Putamen (tissue), 1 donor: ENCODE measurements at regions not wholly inside any gene's neighbourhood (a gene's known extent, or its start where the extent isn't known, plus 50 kb on each side); places are given as distances from the start of the nearest gene placed in this dataset.
"Not testable (repeated sequence)": the region's sequence is repeated elsewhere in the genome, so short reads cannot be mapped to it uniquely, and the experiment has no call there.

ENCODE experiments used
- DNase-seq: peaks from one replicate; pipeline ENCODE4 v3.0.0-alpha.2; 2016; ENCODE audit warnings: low spot score

GRCh38 chr3:10665592-10665991 lies 150.4 kb upstream of the SLC6A11 start:
- DNase-seq, result no peak

GRCh38 chr3:10666621-10667020 lies 149.4 kb upstream of the SLC6A11 start:
- peak; percentile 66 for DNase-seq

GRCh38 chr3:10667269-10667668 lies 148.8 kb upstream of the SLC6A11 start:
- no peak for DNase-seq

GRCh38 chr3:10667901-10668476 lies 148.0 kb upstream of the SLC6A11 start:
- no peak for DNase-seq

GRCh38 chr3:10669490-10670048 lies 146.5 kb upstream of the SLC6A11 start:
- no peak for DNase-seq

- DNase-seq, result no peak
These were observed 143.6 kb upstream of the SLC6A11 start for GRCh38 chr3:10672422-10672821.

- no peak for DNase-seq
These were observed 141.4 kb upstream of the SLC6A11 start for GRCh38 chr3:10674578-10674977.

GRCh38 chr3:10676905-10677304 lies 139.1 kb upstream of the SLC6A11 start:
- DNase-seq, result no peak

- DNase-seq, result no peak
These were observed 137.1 kb upstream of the SLC6A11 start for GRCh38 chr3:10678796-10679376.

GRCh38 chr3:10680796-10681195 lies 135.2 kb upstream of the SLC6A11 start:
- no peak for DNase-seq

GRCh38 chr3:10682692-10683091 lies 133.3 kb upstream of the SLC6A11 start:
- no peak for DNase-seq

GRCh38 chr3:10683106-10683505 lies 132.9 kb upstream of the SLC6A11 start:
- no peak for DNase-seq

- DNase-seq, result no peak
These were observed 127.9 kb upstream of the SLC6A11 start for GRCh38 chr3:10688126-10688525.

- DNase-seq, result no peak
These were observed 127.4 kb upstream of the SLC6A11 start for GRCh38 chr3:10688548-10689172.

GRCh38 chr3:10692039-10692622 lies 123.9 kb upstream of the SLC6A11 start:
- no peak for DNase-seq

GRCh38 chr3:10693457-10693856 lies 122.6 kb upstream of the SLC6A11 start:
- no peak for DNase-seq

GRCh38 chr3:10694179-10694578 lies 121.8 kb upstream of the SLC6A11 start:
- DNase-seq, result no peak

- DNase-seq, result not testable (repeated sequence)
These were observed 120.8 kb upstream of the SLC6A11 start for GRCh38 chr3:10695186-10695585.

- peak; percentile 87 for DNase-seq
These were observed 120.3 kb upstream of the SLC6A11 start for GRCh38 chr3:10695595-10696285.

GRCh38 chr3:10697918-10698317 lies 118.1 kb upstream of the SLC6A11 start:
- no peak for DNase-seq

- DNase-seq, result no peak
These were observed 115.2 kb upstream of the SLC6A11 start for GRCh38 chr3:10700821-10701220.

- peak; percentile 71 for DNase-seq
These were observed 112.9 kb upstream of the SLC6A11 start for GRCh38 chr3:10702961-10703740.
